Loucy (cell line): ENCODE measurements at regions not wholly inside any gene's neighbourhood (a gene's known extent, or its start where the extent isn't known, plus 50 kb on each side); places are given as distances from the start of the nearest gene placed in this dataset.
A peak's percentile ranks its signal among the peaks of the same experiment; 100 is the strongest.

Experiments used
- H2AFZ ChIP-seq: fragments of 200-600 bp; sonication (generic); 2 replicates; pipeline ENCODE4 v1.6.0; 2016; ENCODE audit warnings: antibody characterized with exemption, mild to moderate bottlenecking, low read length, moderate library complexity
- H3F3A ChIP-seq: fragments of 200-600 bp; 2 replicates; pipeline ENCODE4 v1.6.0; 2016; ENCODE audit warnings: antibody characterized with exemption, low read depth, mild to moderate bottlenecking
- H3K27me3 ChIP-seq: fragments of 200-600 bp; sonication (generic); 2 replicates; pipeline ENCODE4 v1.6.1; 2014; ENCODE audit warnings: low read length, mild to moderate bottlenecking; ENCODE audit not compliant: insufficient read depth, poor library complexity, severe bottlenecking
- H3K36me3 ChIP-seq: fragments of 200-600 bp; sonication (generic); 2 replicates; pipeline ENCODE4 v1.6.1; 2016; ENCODE audit warnings: low read length; ENCODE audit not compliant: insufficient read depth
- H3K4me1 ChIP-seq: fragments of 200-600 bp; sonication (generic); 2 replicates; pipeline ENCODE4 v1.5.1; 2014; ENCODE audit warnings: low read length, mild to moderate bottlenecking; ENCODE audit not compliant: insufficient read depth, poor library complexity, severe bottlenecking
- H3K4me2 ChIP-seq: fragments of 200-600 bp; sonication (generic); 2 replicates; pipeline ENCODE4 v1.6.0; 2014; ENCODE audit warnings: antibody characterized with exemption, low read length, low read depth, mild to moderate bottlenecking; ENCODE audit not compliant: poor library complexity, severe bottlenecking
- H3K4me3 ChIP-seq: fragments of 200-600 bp; sonication (generic); 2 replicates; pipeline ENCODE4 v1.5.1; 2014; ENCODE audit warnings: low read length, mild to moderate bottlenecking, mixed read lengths; ENCODE audit not compliant: poor library complexity, severe bottlenecking
- H3K79me2 ChIP-seq: fragments of 200-600 bp; sonication (generic); 2 replicates; pipeline ENCODE4 v1.6.1; 2014; ENCODE audit warnings: low read length; ENCODE audit not compliant: insufficient read depth
- H3K9ac ChIP-seq: fragments of 200-600 bp; sonication (generic); 2 replicates; pipeline ENCODE4 v1.6.0; 2014; ENCODE audit warnings: mild to moderate bottlenecking, low read depth, low read length, moderate library complexity; ENCODE audit not compliant: poor library complexity, severe bottlenecking
- H3K9me2 ChIP-seq: fragments of 200-600 bp; sonication (generic); replicated peaks from 2 replicates; pipeline ENCODE4 v1.6.1; 2016; ENCODE audit warnings: low read depth, low read length, mixed read lengths
- H3K9me3 ChIP-seq: fragments of 200-600 bp; sonication (generic); 2 replicates; pipeline ENCODE4 v1.6.1; 2014; ENCODE audit warnings: mild to moderate bottlenecking, antibody characterized with exemption, low read length, low read depth; ENCODE audit not compliant: insufficient read depth
- H4K20me1 ChIP-seq: fragments of 200-600 bp; sonication (generic); 2 replicates; pipeline ENCODE4 v1.6.0; 2014; ENCODE audit warnings: antibody characterized with exemption, low read length, mild to moderate bottlenecking; ENCODE audit not compliant: insufficient read depth, poor library complexity, severe bottlenecking
- EZH2phosphoT487 ChIP-seq: fragments of 200-600 bp; IDR thresholded peaks from 2 replicates; pipeline ENCODE4 v1.6.1; 2018; ENCODE audit warnings: antibody characterized with exemption, mild to moderate bottlenecking, moderate library complexity, borderline replicate concordance
- TF ChIP-seq, protein P1 (sequence below): fragments of 200-600 bp; sonication (generic); conservative IDR thresholded peaks from 2 replicates; pipeline ENCODE4 v1.5.1; 2014; ENCODE audit warnings: mild to moderate bottlenecking, antibody characterized with exemption, low read length

DNA sequence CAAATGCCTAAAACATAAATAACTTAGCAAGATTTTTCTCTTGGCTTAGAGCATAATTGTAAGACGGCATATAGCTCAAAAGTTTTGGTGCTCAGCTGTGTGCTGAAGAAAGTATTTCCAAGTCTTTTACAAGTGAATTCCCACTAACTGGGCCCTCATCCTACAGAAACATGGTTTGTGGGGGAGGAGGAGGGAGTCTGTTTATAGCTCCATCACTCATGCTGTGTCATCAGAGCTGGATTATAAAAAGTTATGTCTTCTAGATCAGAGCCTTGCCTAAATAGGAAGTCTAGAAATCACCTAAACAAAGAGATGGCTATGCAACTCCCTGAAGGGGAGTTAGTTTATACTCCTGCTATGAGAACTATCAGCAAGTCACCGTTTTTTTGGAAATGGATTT, 65.9 kb upstream of the OTOGL start:
- Histone ChIP-seq H3K79me2 (no peaks in the 10 kb centered on the region), H3K9me2 (no peaks in the 10 kb centered on the region), H3K9ac (no peak overlapping the region), H3K4me1 (no peaks in the 10 kb centered on the region), H3K4me2 (no peak overlapping the region), H3F3A (no peaks in the 10 kb centered on the region), H3K4me3 (no peak overlapping the region), H3K27me3 (no peaks in the 10 kb centered on the region), H4K20me1 (no peaks in the 10 kb centered on the region), H3K36me3 (no peaks in the 10 kb centered on the region), H2AFZ (no peak overlapping the region), H3K9me3 (no peaks in the 10 kb centered on the region)
- TF ChIP-seq, protein P1, sequence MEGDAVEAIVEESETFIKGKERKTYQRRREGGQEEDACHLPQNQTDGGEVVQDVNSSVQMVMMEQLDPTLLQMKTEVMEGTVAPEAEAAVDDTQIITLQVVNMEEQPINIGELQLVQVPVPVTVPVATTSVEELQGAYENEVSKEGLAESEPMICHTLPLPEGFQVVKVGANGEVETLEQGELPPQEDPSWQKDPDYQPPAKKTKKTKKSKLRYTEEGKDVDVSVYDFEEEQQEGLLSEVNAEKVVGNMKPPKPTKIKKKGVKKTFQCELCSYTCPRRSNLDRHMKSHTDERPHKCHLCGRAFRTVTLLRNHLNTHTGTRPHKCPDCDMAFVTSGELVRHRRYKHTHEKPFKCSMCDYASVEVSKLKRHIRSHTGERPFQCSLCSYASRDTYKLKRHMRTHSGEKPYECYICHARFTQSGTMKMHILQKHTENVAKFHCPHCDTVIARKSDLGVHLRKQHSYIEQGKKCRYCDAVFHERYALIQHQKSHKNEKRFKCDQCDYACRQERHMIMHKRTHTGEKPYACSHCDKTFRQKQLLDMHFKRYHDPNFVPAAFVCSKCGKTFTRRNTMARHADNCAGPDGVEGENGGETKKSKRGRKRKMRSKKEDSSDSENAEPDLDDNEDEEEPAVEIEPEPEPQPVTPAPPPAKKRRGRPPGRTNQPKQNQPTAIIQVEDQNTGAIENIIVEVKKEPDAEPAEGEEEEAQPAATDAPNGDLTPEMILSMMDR, result no peak
- no peak for TF ChIP-seq EZH2phosphoT487

DNA sequence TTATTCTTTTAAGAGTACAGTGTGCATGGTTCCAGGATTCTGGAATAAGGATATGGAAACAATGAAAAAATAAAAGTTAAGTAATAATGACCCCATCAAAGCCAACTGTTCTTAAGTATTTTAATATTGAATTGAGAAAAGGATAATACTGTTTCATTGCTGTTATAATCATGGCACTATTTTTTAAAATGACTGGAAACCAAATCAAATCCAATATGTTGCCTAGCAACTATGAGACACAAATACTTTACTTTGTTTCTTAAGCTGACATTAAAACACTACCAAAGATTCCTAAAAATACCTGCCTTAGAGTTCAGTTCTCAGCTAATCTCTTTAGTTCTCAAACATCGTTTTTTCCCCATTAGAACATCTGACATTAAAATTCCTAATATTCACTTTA, 66.4 kb upstream of the OTOGL start:
- Histone ChIP-seq H3K4me2 (no peak overlapping the region), H3K4me1 (no peaks in the 10 kb centered on the region), H3K4me3 (no peak overlapping the region), H3K36me3 (no peaks in the 10 kb centered on the region), H3K79me2 (no peaks in the 10 kb centered on the region), H3K27me3 (no peaks in the 10 kb centered on the region), H3K9me2 (no peaks in the 10 kb centered on the region), H4K20me1 (no peaks in the 10 kb centered on the region), H2AFZ (no peak overlapping the region), H3K9me3 (no peaks in the 10 kb centered on the region), H3F3A (no peaks in the 10 kb centered on the region), H3K9ac (no peak overlapping the region)
- TF ChIP-seq, protein P1, result no peak

DNA sequence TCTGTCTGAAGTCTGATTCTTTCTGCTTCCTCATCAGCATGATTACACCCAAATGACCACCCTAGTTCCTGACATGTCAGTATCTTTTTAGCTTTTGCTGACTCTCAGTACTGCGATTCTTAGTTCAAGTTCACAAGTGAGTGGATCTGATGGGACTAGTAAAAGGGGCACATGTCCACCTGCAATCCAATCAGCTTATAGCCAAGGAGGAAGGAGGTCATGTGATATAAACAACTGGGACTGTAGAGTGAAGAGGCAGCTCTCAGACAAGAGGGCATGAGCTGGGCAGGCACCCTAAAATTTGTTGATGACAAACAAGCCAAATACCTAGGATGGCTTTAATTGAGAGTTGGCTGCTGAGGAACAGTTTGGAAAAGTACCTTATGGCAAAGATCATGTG, 68.1 kb upstream of the OTOGL start:
- Histone ChIP-seq H2AFZ (peak overlapping the region; percentile 52; the same call in 1 of the 2 replicates), H3K9me2 (no peaks in the 10 kb centered on the region), H3K4me1 (no peaks in the 10 kb centered on the region), H3K79me2 (no peaks in the 10 kb centered on the region), H4K20me1 (no peaks in the 10 kb centered on the region), H3K9ac (no peak overlapping the region), H3K27me3 (no peaks in the 10 kb centered on the region), H3K4me3 (no peak overlapping the region), H3K9me3 (no peaks in the 10 kb centered on the region), H3F3A (no peaks in the 10 kb centered on the region), H3K36me3 (no peaks in the 10 kb centered on the region), H3K4me2 (no peak overlapping the region)
- TF ChIP-seq EZH2phosphoT487, result no peak
- TF ChIP-seq, protein P1, result no peak
